Right atrium auricular region (tissue), 2 donors: ENCODE measurements at regions not wholly inside any gene's neighbourhood (a gene's known extent, or its start where the extent isn't known, plus 50 kb on each side); places are given as distances from the start of the nearest gene placed in this dataset.

Experiments used
- DNase-seq: peaks from one replicate; pipeline ENCODE4 v3.0.0-alpha.2; 2019; ENCODE audit warnings: low spot score
- H3K27ac ChIP-seq, 2 donors: fragments of 200-600 bp; sonication (generic); 1 replicate in 1 of 2; 2 replicates in 1 of 2; pipeline ENCODE4 v1.5.1; 2016 to 2019
- H3K27me3 ChIP-seq, 2 donors: fragments of 200-600 bp; sonication (generic); one replicate each; pipeline versions ENCODE4 v1.5.1 to v1.6.0; 2017 to 2019
- H3K36me3 ChIP-seq: fragments of 200-600 bp; sonication (generic); one replicate; pipeline ENCODE4 v1.5.1; 2016
- H3K4me1 ChIP-seq, 2 donors: fragments of 200-600 bp; sonication (generic); one replicate each; pipeline versions ENCODE4 v1.5.1 to v1.6.0; 2017 to 2019
- H3K4me3 ChIP-seq, 2 donors: fragments of 200-600 bp; sonication (generic); 1 replicate in 1 of 2; 2 replicates in 1 of 2; pipeline ENCODE4 v1.5.1; 2017 to 2019; ENCODE audit warnings: mild to moderate bottlenecking in 1 of 2, moderate library complexity in 1 of 2
- H3K9me3 ChIP-seq, 2 donors: fragments of 200-600 bp; sonication (generic); one replicate each; pipeline ENCODE4 v1.5.1; 2019
- CTCF ChIP-seq, 2 donors: fragments of 200-600 bp; sonication (generic); IDR thresholded peaks; one replicate each; pipeline ENCODE4 v1.5.1; 2019; ENCODE audit warnings: antibody characterized with exemption in 2 of 2

- Histone ChIP-seq H3K27me3 (no peaks in the 10 kb centered on the region), H3K4me3 (no peak overlapping the region), H3K4me1 (no peaks in the 10 kb centered on the region), H3K36me3 (no peaks in the 10 kb centered on the region), H3K27ac (no peak overlapping the region), H3K9me3 (peaks cover 0 to 10% of the 10 kb centered on the region in 2 donors)
- DNase-seq = no peak
- no peak for TF ChIP-seq CTCF (IDR thresholded peaks at IDR 0.05)
Observed at GRCh38 chr7:124364283-124364682, 331.4 kb upstream of the TMEM229A start.

GRCh38 chr7:124354201-124354600 is 321.3 kb upstream of the TMEM229A start:
- Histone ChIP-seq H3K36me3 (no peaks in the 10 kb centered on the region), H3K4me1 (peaks cover 0 to 4% of the 10 kb centered on the region in 2 donors), H3K9me3 (no peaks in the 10 kb centered on the region), H3K27me3 (no peaks in the 10 kb centered on the region), H3K27ac (no peak overlapping the region), H3K4me3 (no peak overlapping the region)
- no peak for DNase-seq
- no peak for TF ChIP-seq CTCF (IDR thresholded peaks at IDR 0.05)

- Histone ChIP-seq H3K4me3 (no peak overlapping the region), H3K27me3 (no peaks in the 10 kb centered on the region), H3K4me1 (peaks cover 0 to 4% of the 10 kb centered on the region in 2 donors), H3K9me3 (no peaks in the 10 kb centered on the region), H3K36me3 (no peaks in the 10 kb centered on the region), H3K27ac (no peak overlapping the region)
- TF ChIP-seq CTCF (IDR thresholded peaks at IDR 0.05) = no peak
- no peak for DNase-seq
Observed at GRCh38 chr7:124351950-124352349, 319.1 kb upstream of the TMEM229A start.

- no peaks in the 10 kb centered on the region for H3K36me3 ChIP-seq
- H3K27me3 ChIP-seq = no peaks in the 10 kb centered on the region
- no peak for TF ChIP-seq CTCF (IDR thresholded peaks at IDR 0.05)
- no peak for DNase-seq
- H3K4me1 ChIP-seq = peaks cover 0 to 4% of the 10 kb centered on the region in 2 donors
- H3K4me3 ChIP-seq = no peak overlapping the region
- no peaks in the 10 kb centered on the region for H3K9me3 ChIP-seq
- no peak overlapping the region for H3K27ac ChIP-seq
Observed at GRCh38 chr7:124349443-124349842, 316.6 kb upstream of the TMEM229A start.

GRCh38 chr7:124338861-124339260 is 306.0 kb upstream of the TMEM229A start:
- H3K9me3 ChIP-seq = no peaks in the 10 kb centered on the region
- DNase-seq = no peak
- no peak overlapping the region for H3K4me3 ChIP-seq
- H3K27ac ChIP-seq = no peak overlapping the region
- no peak for TF ChIP-seq CTCF (IDR thresholded peaks at IDR 0.05)
- no peaks in the 10 kb centered on the region for H3K36me3 ChIP-seq
- no peaks in the 10 kb centered on the region for H3K27me3 ChIP-seq
- no peaks in the 10 kb centered on the region for H3K4me1 ChIP-seq

GRCh38 chr7:124330731-124331407 is 298.0 kb upstream of the TMEM229A start:
- no peak for TF ChIP-seq CTCF (IDR thresholded peaks at IDR 0.05)
- Histone ChIP-seq H3K4me3 (no peak overlapping the region), H3K36me3 (no peaks in the 10 kb centered on the region), H3K27me3 (no peaks in the 10 kb centered on the region), H3K4me1 (no peaks in the 10 kb centered on the region), H3K27ac (no peak overlapping the region), H3K9me3 (no peaks in the 10 kb centered on the region)
- no peak for DNase-seq
